OCI-LY3 (cell line): ENCODE measurements at regions not wholly inside any gene's neighbourhood (a gene's known extent, or its start where the extent isn't known, plus 50 kb on each side); places are given as distances from the start of the nearest gene placed in this dataset.

ENCODE experiments used
- CTCF ChIP-seq: fragments of 200-600, 300-600 bp; sonication (generic); IDR thresholded peaks from 2 replicates; pipeline ENCODE4 v1.5.1; 2014; ENCODE audit warnings: antibody characterized with exemption, low read length, low read depth
- EZH2phosphoT487 ChIP-seq: fragments of 200-600 bp; shearing (Covaris generic); IDR thresholded peaks from 2 replicates; pipeline ENCODE4 v1.6.1; 2018; ENCODE audit warnings: antibody characterized with exemption, mixed run types, low read depth

GRCh38 chr1:232476538-232476950 lies 153.4 kb downstream of the SIPA1L2 start:
- TF ChIP-seq CTCF, result no peak
- no peak for TF ChIP-seq EZH2phosphoT487
